ENCODE measurements at regions not wholly inside any gene's neighbourhood (a gene's known extent, or its start where the extent isn't known, plus 50 kb on each side); places are given as distances from the start of the nearest gene placed in this dataset.

DNA sequence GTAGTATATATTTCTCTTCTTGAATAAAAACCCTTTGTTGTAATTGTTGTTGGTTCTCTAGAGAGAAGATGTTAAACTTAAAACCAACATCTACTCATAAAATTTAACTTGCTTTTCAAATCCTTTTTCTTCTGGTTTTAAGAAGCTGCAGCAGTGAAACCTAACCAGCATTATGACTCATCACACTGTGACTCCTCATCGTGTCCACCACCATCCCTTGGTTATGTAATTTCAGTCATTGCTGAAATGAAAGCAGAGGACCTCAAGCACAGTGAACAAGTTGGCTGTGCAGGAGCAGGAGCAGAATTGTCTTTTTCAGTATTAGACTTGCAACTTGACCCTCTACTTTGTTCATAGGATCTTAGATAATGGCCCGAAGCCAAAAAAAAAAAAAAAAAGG lies 64.9 kb upstream of the HTR2A start:
- H3K9me3 ChIP-seq (ENCODE audit: control extremely low read depth in 1 of 5, control insufficient read depth in 4 of 5, insufficient read depth in 2 of 5, low read depth in 1 of 5, low read length in 4 of 5) = no peaks in the 10 kb centered on the region
- POLR2A ChIA-PET = no interaction called here
- CTCF ChIA-PET = interaction anchor here (0.9 to 2.1 kb wide), 9 partner anchors 10 to 131 kb away, joined by 3 to 20 read pairs (median 3); no protein-coding TSS in a partner anchor
- no peak overlapping the region for H3K27ac ChIP-seq (ENCODE audit: insufficient read depth in 1 of 2, low read depth in 1 of 2, low read length in 2 of 2, poor library complexity in 1 of 2, severe bottlenecking in 2 of 2)
- no peaks in the 10 kb centered on the region for H3K36me3 ChIP-seq (ENCODE audit: control insufficient read depth in 4 of 4, insufficient read depth in 4 of 4, low read length in 3 of 4)
- no CpG with 5 or more reads among the region's 2 CpGs for WGBS (ENCODE audit: insufficient coverage)
- no peaks in the 10 kb centered on the region for H3K27me3 ChIP-seq (replicated peaks in 2 of 5; ENCODE audit: control insufficient read depth in 4 of 5, insufficient read depth in 5 of 5, low read length in 4 of 5)
- peak; percentile 38 to 87 (median 82) for DNase-seq
- peaks cover 0 to 4% (median 0%) of the 10 kb centered on the region in 4 experiments for H3K4me1 ChIP-seq (ENCODE audit: control extremely low read depth in 1 of 4, control insufficient read depth in 4 of 4, insufficient read depth in 4 of 4, low read length in 3 of 4)
- H3K4me3 ChIP-seq (ENCODE audit: control insufficient read depth in 1 of 7, extremely low read depth in 1 of 7, insufficient read depth in 4 of 7, low read depth in 2 of 7, low read length in 6 of 7) = no peak overlapping the region

DNA sequence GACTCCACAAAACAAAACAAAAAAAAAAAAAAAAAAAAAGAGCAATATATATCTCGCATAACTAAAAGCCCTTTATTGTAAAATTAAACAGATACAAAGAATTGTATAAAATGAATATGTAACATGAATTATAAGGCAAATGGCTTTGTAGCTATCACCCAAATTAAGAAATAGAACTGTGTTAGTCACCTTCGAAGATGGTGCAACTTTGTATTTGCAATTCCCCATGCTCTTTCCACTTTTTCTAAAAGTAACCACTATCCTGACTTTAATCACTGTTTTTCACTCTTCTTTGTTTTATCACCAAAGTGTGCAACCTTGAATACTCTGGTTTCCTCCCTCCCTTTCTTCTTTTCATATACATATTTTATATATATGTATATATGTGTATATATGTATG lies 57.1 kb upstream of the HTR2A start:
- peak in 1 of 3 donors; percentile 6 for DNase-seq
- Histone ChIP-seq H3K4me1 (ENCODE audit: control extremely low read depth in 1 of 4, control insufficient read depth in 4 of 4, insufficient read depth in 4 of 4, low read length in 3 of 4) (peaks cover 6 to 7% (median 7%) of the 10 kb centered on the region in 4 experiments), H3K27ac (ENCODE audit: insufficient read depth in 1 of 2, low read depth in 1 of 2, low read length in 2 of 2, poor library complexity in 1 of 2, severe bottlenecking in 2 of 2) (no peak overlapping the region), H3K27me3 (replicated peaks in 2 of 5; ENCODE audit: control insufficient read depth in 4 of 5, insufficient read depth in 5 of 5, low read length in 4 of 5) (no peaks in the 10 kb centered on the region), H3K4me3 (ENCODE audit: control insufficient read depth in 1 of 7, extremely low read depth in 1 of 7, insufficient read depth in 4 of 7, low read depth in 2 of 7, low read length in 6 of 7) (no peak overlapping the region), H3K36me3 (ENCODE audit: control insufficient read depth in 4 of 4, insufficient read depth in 4 of 4, low read length in 3 of 4) (no peaks in the 10 kb centered on the region), H3K9me3 (ENCODE audit: control extremely low read depth in 1 of 5, control insufficient read depth in 4 of 5, insufficient read depth in 2 of 5, low read depth in 1 of 5, low read length in 4 of 5) (no peaks in the 10 kb centered on the region)
- WGBS (ENCODE audit: insufficient coverage) = 100% methylated on average over 1 of the region's 2 CpGs
- POLR2A ChIA-PET = no interaction called here
- CTCF ChIA-PET = no interaction called here

DNA sequence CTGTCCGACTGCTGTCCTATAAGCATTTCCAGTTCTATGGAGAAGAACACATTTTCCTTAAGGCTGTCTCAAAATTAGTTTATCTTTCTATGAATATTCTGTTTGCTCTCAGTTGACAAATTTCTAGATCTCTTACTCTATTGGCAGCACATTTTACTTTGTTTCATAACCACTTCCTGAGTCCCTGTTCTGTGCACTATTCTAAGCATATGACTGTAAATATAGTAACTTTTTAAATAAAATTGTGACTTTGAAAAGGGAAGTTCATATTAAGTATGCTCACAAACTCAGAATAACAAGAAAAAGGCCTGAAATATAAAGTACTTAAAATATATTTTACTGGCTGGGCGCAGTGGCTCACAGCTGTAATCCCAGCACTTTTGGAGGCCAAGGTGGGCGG lies 56.5 kb upstream of the HTR2A start:
- Histone ChIP-seq H3K27ac (ENCODE audit: insufficient read depth in 1 of 2, low read depth in 1 of 2, low read length in 2 of 2, poor library complexity in 1 of 2, severe bottlenecking in 2 of 2) (peak overlapping the region in 1 of 2 experiments; percentile 65), H3K4me3 (ENCODE audit: control insufficient read depth in 1 of 7, extremely low read depth in 1 of 7, insufficient read depth in 4 of 7, low read depth in 2 of 7, low read length in 6 of 7) (peak overlapping the region in 1 of 7 experiments; percentile 5), H3K9me3 (ENCODE audit: control extremely low read depth in 1 of 5, control insufficient read depth in 4 of 5, insufficient read depth in 2 of 5, low read depth in 1 of 5, low read length in 4 of 5) (no peaks in the 10 kb centered on the region), H3K4me1 (ENCODE audit: control extremely low read depth in 1 of 4, control insufficient read depth in 4 of 4, insufficient read depth in 4 of 4, low read length in 3 of 4) (peaks cover 6 to 7% (median 7%) of the 10 kb centered on the region in 4 experiments), H3K36me3 (ENCODE audit: control insufficient read depth in 4 of 4, insufficient read depth in 4 of 4, low read length in 3 of 4) (no peaks in the 10 kb centered on the region), H3K27me3 (replicated peaks in 2 of 5; ENCODE audit: control insufficient read depth in 4 of 5, insufficient read depth in 5 of 5, low read length in 4 of 5) (no peaks in the 10 kb centered on the region)
- ChIA-PET POLR2A (no interaction called here), CTCF (no interaction called here)
- WGBS (ENCODE audit: insufficient coverage) = 0% methylated on average over 1 of the region's 3 CpGs
- peak in 2 of 3 donors; percentile 67 to 73 for DNase-seq

DNA sequence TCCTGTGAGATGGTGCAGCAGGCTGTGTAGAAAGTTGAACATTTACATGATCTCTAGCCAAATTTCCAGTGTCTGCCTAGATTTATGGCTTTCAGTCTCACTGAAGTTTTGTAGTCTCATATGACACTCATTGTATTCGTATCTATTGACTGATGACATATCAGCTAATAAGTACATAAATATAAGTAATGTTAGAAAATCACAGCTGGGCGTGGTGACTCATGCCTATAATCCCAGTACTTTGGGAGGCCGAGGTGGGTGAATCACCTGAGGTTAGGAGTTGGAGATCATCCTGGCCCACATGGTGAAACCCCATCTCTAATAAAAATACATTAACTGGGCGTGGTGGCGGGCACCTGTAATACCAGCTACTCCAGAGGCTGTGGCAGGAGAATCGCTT lies 54.7 kb upstream of the HTR2A start:
- ChIA-PET CTCF (interaction anchor here (1.0 to 1.6 kb wide), 2 partner anchors 11 to 57 kb away, joined by 5 read pairs; no protein-coding TSS in a partner anchor), POLR2A (no interaction called here)
- WGBS (ENCODE audit: insufficient coverage) = 100% methylated on average over 1 of the region's 6 CpGs
- no peaks in the 10 kb centered on the region for H3K27me3 ChIP-seq (replicated peaks in 2 of 5; ENCODE audit: control insufficient read depth in 4 of 5, insufficient read depth in 5 of 5, low read length in 4 of 5)
- H3K9me3 ChIP-seq (ENCODE audit: control extremely low read depth in 1 of 5, control insufficient read depth in 4 of 5, insufficient read depth in 2 of 5, low read depth in 1 of 5, low read length in 4 of 5) = no peaks in the 10 kb centered on the region
- no peak overlapping the region for H3K4me3 ChIP-seq (ENCODE audit: control insufficient read depth in 1 of 7, extremely low read depth in 1 of 7, insufficient read depth in 4 of 7, low read depth in 2 of 7, low read length in 6 of 7)
- no peak for DNase-seq
- H3K4me1 ChIP-seq (ENCODE audit: control extremely low read depth in 1 of 4, control insufficient read depth in 4 of 4, insufficient read depth in 4 of 4, low read length in 3 of 4) = peaks cover 6 to 7% (median 7%) of the 10 kb centered on the region in 4 experiments
- H3K27ac ChIP-seq (ENCODE audit: insufficient read depth in 1 of 2, low read depth in 1 of 2, low read length in 2 of 2, poor library complexity in 1 of 2, severe bottlenecking in 2 of 2) = no peak overlapping the region
- H3K36me3 ChIP-seq (ENCODE audit: control insufficient read depth in 4 of 4, insufficient read depth in 4 of 4, low read length in 3 of 4) = no peaks in the 10 kb centered on the region

DNA sequence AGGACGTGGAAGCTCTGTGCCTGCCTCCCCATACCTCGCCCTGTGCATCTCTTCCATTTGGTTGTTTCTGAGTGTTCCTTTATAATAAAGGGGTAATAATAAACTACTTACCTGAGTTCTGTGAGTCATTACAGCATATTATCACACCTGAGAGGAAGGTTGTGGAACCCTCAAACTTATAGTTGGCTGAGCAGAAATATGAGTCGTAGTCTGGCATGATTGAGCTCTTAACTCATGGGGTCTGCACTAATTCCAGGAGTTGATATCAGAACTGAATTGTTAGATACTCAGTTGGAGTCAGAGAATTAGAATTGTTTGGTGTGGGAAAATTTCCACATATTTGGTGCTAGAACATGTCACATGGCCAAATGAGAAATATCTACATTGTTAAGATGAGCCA lies 52.4 kb upstream of the HTR2A start:
- peaks cover 0 to 12% (median 6%) of the 10 kb centered on the region in 5 experiments for H3K9me3 ChIP-seq (ENCODE audit: control extremely low read depth in 1 of 5, control insufficient read depth in 4 of 5, insufficient read depth in 2 of 5, low read depth in 1 of 5, low read length in 4 of 5)
- H3K4me1 ChIP-seq (ENCODE audit: control extremely low read depth in 1 of 4, control insufficient read depth in 4 of 4, insufficient read depth in 4 of 4, low read length in 3 of 4) = peaks cover 6 to 7% (median 7%) of the 10 kb centered on the region in 4 experiments
- no peak overlapping the region for H3K4me3 ChIP-seq (ENCODE audit: control insufficient read depth in 1 of 7, extremely low read depth in 1 of 7, insufficient read depth in 4 of 7, low read depth in 2 of 7, low read length in 6 of 7)
- 86% methylated on average over 1 of the region's 3 CpGs for WGBS (ENCODE audit: insufficient coverage)
- H3K36me3 ChIP-seq (ENCODE audit: control insufficient read depth in 4 of 4, insufficient read depth in 4 of 4, low read length in 3 of 4) = no peaks in the 10 kb centered on the region
- no peaks in the 10 kb centered on the region for H3K27me3 ChIP-seq (replicated peaks in 2 of 5; ENCODE audit: control insufficient read depth in 4 of 5, insufficient read depth in 5 of 5, low read length in 4 of 5)
- DNase-seq = no peak
- no peak overlapping the region for H3K27ac ChIP-seq (ENCODE audit: insufficient read depth in 1 of 2, low read depth in 1 of 2, low read length in 2 of 2, poor library complexity in 1 of 2, severe bottlenecking in 2 of 2)
- POLR2A ChIA-PET = no interaction called here
- CTCF ChIA-PET = interaction anchor here (2.0 kb wide), 1 partner anchor 14 kb away, joined by 13 read pairs; no protein-coding TSS in a partner anchor

DNA sequence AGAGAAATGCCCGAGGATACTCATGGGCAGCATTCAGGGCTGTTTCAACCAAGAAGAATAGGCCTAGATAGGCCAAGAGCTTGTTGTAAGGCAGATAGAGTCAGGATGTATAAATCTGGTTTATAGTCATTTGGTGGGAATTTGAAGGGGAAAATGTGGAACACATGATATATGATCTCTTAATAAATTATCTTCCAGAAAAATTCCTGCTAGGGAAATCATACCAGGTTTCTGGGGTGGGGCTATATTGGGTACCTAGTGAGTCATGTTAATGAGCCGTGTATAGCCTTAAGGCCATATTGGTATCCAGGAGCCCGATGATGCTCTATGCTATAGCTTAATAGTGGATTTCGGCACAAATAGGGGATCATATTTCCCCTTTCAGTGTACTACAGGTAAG lies 51.5 kb upstream of the HTR2A start:
- WGBS (ENCODE audit: insufficient coverage) = 100% methylated on average over 3 of the region's 4 CpGs
- ChIA-PET CTCF (interaction anchor here (2.0 kb wide), 1 partner anchor 15 kb away, joined by 13 read pairs; no protein-coding TSS in a partner anchor), POLR2A (no interaction called here)
- Histone ChIP-seq H3K27ac (ENCODE audit: insufficient read depth in 1 of 2, low read depth in 1 of 2, low read length in 2 of 2, poor library complexity in 1 of 2, severe bottlenecking in 2 of 2) (no peak overlapping the region), H3K9me3 (ENCODE audit: control extremely low read depth in 1 of 5, control insufficient read depth in 4 of 5, insufficient read depth in 2 of 5, low read depth in 1 of 5, low read length in 4 of 5) (peaks cover 0 to 14% (median 7%) of the 10 kb centered on the region in 5 experiments), H3K4me3 (ENCODE audit: control insufficient read depth in 1 of 7, extremely low read depth in 1 of 7, insufficient read depth in 4 of 7, low read depth in 2 of 7, low read length in 6 of 7) (no peak overlapping the region), H3K36me3 (ENCODE audit: control insufficient read depth in 4 of 4, insufficient read depth in 4 of 4, low read length in 3 of 4) (no peaks in the 10 kb centered on the region), H3K4me1 (ENCODE audit: control extremely low read depth in 1 of 4, control insufficient read depth in 4 of 4, insufficient read depth in 4 of 4, low read length in 3 of 4) (peaks cover 5 to 7% (median 6%) of the 10 kb centered on the region in 4 experiments), H3K27me3 (replicated peaks in 2 of 5; ENCODE audit: control insufficient read depth in 4 of 5, insufficient read depth in 5 of 5, low read length in 4 of 5) (no peaks in the 10 kb centered on the region)
- DNase-seq = no peak

DNA sequence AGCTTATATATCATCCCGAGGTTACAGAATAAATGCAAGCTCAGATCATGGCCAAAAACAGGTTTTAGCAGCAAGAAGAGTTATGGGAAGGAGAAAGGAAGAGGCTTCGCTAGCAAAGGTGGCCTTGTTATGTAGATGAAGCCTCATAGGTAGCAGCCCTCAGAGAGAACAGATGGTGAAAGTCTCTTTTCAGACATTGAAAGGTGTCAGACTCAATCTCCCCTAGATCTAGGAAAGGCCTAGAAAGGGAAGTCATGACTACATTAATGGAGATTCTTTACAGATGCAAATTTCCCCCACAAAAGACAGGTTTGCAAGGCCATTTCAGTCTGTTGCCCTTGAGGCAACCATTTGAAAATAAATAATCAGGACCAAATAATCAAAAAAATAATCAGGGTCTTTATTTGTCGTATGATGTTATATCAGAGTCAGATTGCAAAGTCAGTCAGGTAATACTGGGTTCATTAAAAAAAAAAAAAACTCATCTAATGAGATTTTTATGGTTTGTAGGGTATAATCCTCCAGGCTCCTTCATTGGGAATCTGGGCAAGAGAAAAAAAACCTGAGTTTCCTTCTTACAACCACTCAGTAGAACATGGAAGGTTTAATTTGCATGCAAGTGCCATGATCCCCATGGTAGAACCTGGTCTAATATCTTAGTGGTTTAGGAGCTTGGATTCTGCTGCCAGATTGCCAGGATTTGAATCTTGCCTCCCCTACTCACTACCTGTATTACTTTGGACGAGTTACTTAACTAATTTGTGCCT lies 50.8 kb upstream of the HTR2A start:
- 100% methylated on average over 2 of the region's 4 CpGs for WGBS (ENCODE audit: insufficient coverage)
- ChIA-PET POLR2A (no interaction called here), CTCF (interaction anchor here (2.0 kb wide), 1 partner anchor 15 kb away, joined by 13 read pairs; no protein-coding TSS in a partner anchor)
- no peak overlapping the region for H3K27ac ChIP-seq (ENCODE audit: insufficient read depth in 1 of 2, low read depth in 1 of 2, low read length in 2 of 2, poor library complexity in 1 of 2, severe bottlenecking in 2 of 2)
- H3K4me3 ChIP-seq (ENCODE audit: control insufficient read depth in 1 of 7, extremely low read depth in 1 of 7, insufficient read depth in 4 of 7, low read depth in 2 of 7, low read length in 6 of 7) = no peak overlapping the region
- no peaks in the 10 kb centered on the region for H3K36me3 ChIP-seq (ENCODE audit: control insufficient read depth in 4 of 4, insufficient read depth in 4 of 4, low read length in 3 of 4)
- H3K4me1 ChIP-seq (ENCODE audit: control extremely low read depth in 1 of 4, control insufficient read depth in 4 of 4, insufficient read depth in 4 of 4, low read length in 3 of 4) = peaks cover 0 to under 1% (median 0%) of the 10 kb centered on the region in 4 experiments
- DNase-seq = no peak
- peaks cover 0 to 14% (median 7%) of the 10 kb centered on the region in 5 experiments for H3K9me3 ChIP-seq (ENCODE audit: control extremely low read depth in 1 of 5, control insufficient read depth in 4 of 5, insufficient read depth in 2 of 5, low read depth in 1 of 5, low read length in 4 of 5)
- H3K27me3 ChIP-seq (replicated peaks in 2 of 5; ENCODE audit: control insufficient read depth in 4 of 5, insufficient read depth in 5 of 5, low read length in 4 of 5) = no peaks in the 10 kb centered on the region

Data from common myeloid progenitor, CD34-positive (primary cell).